H9 (cell line): ENCODE measurements at regions not wholly inside any gene's neighbourhood (a gene's known extent, or its start where the extent isn't known, plus 50 kb on each side); places are given as distances from the start of the nearest gene placed in this dataset.

ENCODE experiments used
- DNase-seq: peaks from one replicate; pipeline ENCODE4 v3.0.0-alpha.2; 2017
- H2AFZ ChIP-seq: one replicate; pipeline ENCODE4 v1.6.1; 2013; ENCODE audit warnings: mild to moderate bottlenecking, low read length, control low read depth, moderate library complexity
- H2AK5ac ChIP-seq: 2 replicates; pipeline ENCODE4 v1.6.1; 2013; ENCODE audit warnings: low read length, control low read depth, mixed read lengths; ENCODE audit not compliant: insufficient read length
- H2BK120ac ChIP-seq: one replicate; pipeline ENCODE4 v1.6.1; 2013; ENCODE audit warnings: low read depth, mild to moderate bottlenecking, low read length, control low read depth, inconsistent platforms; ENCODE audit not compliant: poor library complexity, severe bottlenecking
- H2BK12ac ChIP-seq: 2 replicates; pipeline ENCODE4 v1.6.1; 2013; ENCODE audit warnings: low read length, control low read depth, mixed read lengths, low read depth; ENCODE audit not compliant: insufficient read length
- H2BK15ac ChIP-seq: 2 replicates; pipeline ENCODE4 v1.6.1; 2013; ENCODE audit warnings: low read depth, low read length, control low read depth
- H2BK20ac ChIP-seq: one replicate; pipeline ENCODE4 v1.6.1; 2013; ENCODE audit warnings: low read depth, mild to moderate bottlenecking, low read length, control low read depth, inconsistent platforms; ENCODE audit not compliant: poor library complexity, severe bottlenecking
- H2BK5ac ChIP-seq: 2 replicates; pipeline ENCODE4 v1.6.1; 2013; ENCODE audit warnings: low read length, control low read depth, mixed read lengths; ENCODE audit not compliant: insufficient read length
- H3K14ac ChIP-seq: 2 replicates; pipeline ENCODE4 v1.6.1; 2013; ENCODE audit warnings: low read length, control low read depth; ENCODE audit not compliant: insufficient read depth
- H3K18ac ChIP-seq: 2 replicates; pipeline ENCODE4 v1.6.1; 2013; ENCODE audit warnings: low read depth, mild to moderate bottlenecking, mixed read lengths, low read length, control low read depth; ENCODE audit not compliant: insufficient read length
- H3K23ac ChIP-seq: 2 replicates; pipeline ENCODE4 v1.6.1; 2013; ENCODE audit warnings: low read length, control low read depth, mixed read lengths, low read depth; ENCODE audit not compliant: insufficient read length
- H3K23me2 ChIP-seq: 2 replicates; pipeline ENCODE4 v1.6.1; 2013; ENCODE audit warnings: low read depth, mild to moderate bottlenecking, mixed read lengths, low read length, control low read depth; ENCODE audit not compliant: insufficient read length, poor library complexity, severe bottlenecking
- H3K27ac ChIP-seq: 2 replicates; pipeline ENCODE4 v1.5.1; 2013; ENCODE audit warnings: low read length, control low read depth, mixed read lengths, low read depth; ENCODE audit not compliant: insufficient read length
- H3K27me3 ChIP-seq: 2 replicates; pipeline ENCODE4 v1.6.1; 2013; ENCODE audit warnings: low read length, control low read depth, inconsistent platforms; ENCODE audit not compliant: insufficient read depth
- H3K4ac ChIP-seq: 2 replicates; pipeline ENCODE4 v1.6.1; 2013; ENCODE audit warnings: low read depth, mild to moderate bottlenecking, control low read depth, inconsistent platforms, low read length, moderate library complexity
- H3K4me1 ChIP-seq: 2 replicates; pipeline ENCODE4 v1.6.1; 2013; ENCODE audit warnings: low read length, control low read depth, inconsistent platforms; ENCODE audit not compliant: insufficient read depth
- H3K4me2 ChIP-seq: 2 replicates; pipeline ENCODE4 v1.6.1; 2013; ENCODE audit warnings: low read length, control low read depth, mixed read lengths; ENCODE audit not compliant: insufficient read length, insufficient read depth
- H3K56ac ChIP-seq: 2 replicates; pipeline ENCODE4 v1.6.1; 2013; ENCODE audit warnings: low read depth, mild to moderate bottlenecking, mixed read lengths, low read length, control low read depth; ENCODE audit not compliant: insufficient read length
- H3K79me1 ChIP-seq: 2 replicates; pipeline ENCODE4 v1.6.1; 2013; ENCODE audit warnings: low read depth, mild to moderate bottlenecking, moderate library complexity, low read length, control low read depth, inconsistent platforms; ENCODE audit not compliant: insufficient read depth, poor library complexity, severe bottlenecking
- H3K79me2 ChIP-seq: 2 replicates; pipeline ENCODE4 v1.6.1; 2013; ENCODE audit warnings: low read length, control low read depth, inconsistent platforms; ENCODE audit not compliant: insufficient read depth
- H3K9ac ChIP-seq: 2 replicates; pipeline ENCODE4 v1.6.1; 2013; ENCODE audit warnings: low read length, control low read depth, mixed read lengths; ENCODE audit not compliant: insufficient read length; ENCODE audit errors: extremely low read depth
- H3K9me3 ChIP-seq: one replicate; pipeline ENCODE4 v1.6.1; 2013; ENCODE audit warnings: low read depth, low read length, inconsistent platforms; ENCODE audit not compliant: control insufficient read depth
- H3T11ph ChIP-seq: one replicate; pipeline ENCODE4 v1.6.1; 2013; ENCODE audit warnings: mild to moderate bottlenecking, low read length, control low read depth, inconsistent platforms
- H4K20me1 ChIP-seq: one replicate; pipeline ENCODE4 v1.6.1; 2013; ENCODE audit not compliant: control insufficient read depth, insufficient read length, insufficient read depth
- H4K5ac ChIP-seq: 2 replicates; pipeline ENCODE4 v1.6.1; 2013; ENCODE audit warnings: low read depth, mild to moderate bottlenecking, mixed read lengths, low read length, control low read depth; ENCODE audit not compliant: insufficient read length
- H4K8ac ChIP-seq: replicated peaks from 2 replicates; pipeline ENCODE4 v1.6.1; 2013; ENCODE audit warnings: low read length, control low read depth, mixed read lengths, low read depth; ENCODE audit not compliant: insufficient read length
- H4K91ac ChIP-seq: 2 replicates; pipeline ENCODE4 v1.6.1; 2013; ENCODE audit warnings: low read depth, mild to moderate bottlenecking, moderate library complexity, mixed read lengths, low read length, control low read depth; ENCODE audit not compliant: insufficient read length
- H3K27ac Mint-ChIP-seq, 3 experiments: 2 replicates in 2 of 3; 3 replicates in 1 of 3; pipeline ENCODE4 v1.8.0; 2020 to 2021; ENCODE audit warnings: mixed read lengths in 3 of 3, mild to moderate bottlenecking in 1 of 3, moderate library complexity in 1 of 3
- H3K27me3 Mint-ChIP-seq: 2 replicates; pipeline ENCODE4 v1.8.0; 2021; ENCODE audit warnings: low read depth, mild to moderate bottlenecking, moderate library complexity, mixed read lengths
- H3K36me3 Mint-ChIP-seq, 3 experiments: 2 replicates in 2 of 3; 3 replicates in 1 of 3; pipeline ENCODE4 v1.8.0; 2020 to 2021; ENCODE audit warnings: low read depth in 3 of 3, mixed read lengths in 3 of 3; ENCODE audit not compliant: insufficient read depth in 1 of 3
- H3K4me1 Mint-ChIP-seq, 2 experiments: 2 replicates each; pipeline ENCODE4 v1.8.0; 2020; ENCODE audit warnings: mixed read lengths in 2 of 2
- H3K4me3 Mint-ChIP-seq, 2 experiments: 2 replicates in 1 of 2; 3 replicates in 1 of 2; pipeline ENCODE4 v1.8.0; 2020 to 2021; ENCODE audit warnings: mild to moderate bottlenecking in 2 of 2, mixed read lengths in 2 of 2, moderate library complexity in 1 of 2
- H3K9me3 Mint-ChIP-seq, 2 experiments: 2 replicates in 1 of 2; 3 replicates in 1 of 2; pipeline ENCODE4 v1.8.0; 2020; ENCODE audit warnings: mild to moderate bottlenecking in 2 of 2, mixed read lengths in 2 of 2, moderate library complexity in 1 of 2
- whole genome bisulfite sequencing: extraction: QIAGEN DNeasy Blood & Tissue Kit; methylation state at CpG from one replicate; pipeline ENCODE4 v1.1.7; 2013; ENCODE audit warnings: missing lambda C conversion rate, low lambda C conversion rate, mixed read lengths; ENCODE audit not compliant: insufficient read length; ENCODE audit errors: extremely low coverage; 5-methylcytosine and 5-hydroxymethylcytosine counted together
- TF ChIP-seq, protein P1 (sequence below): fragments of 200-600 bp; sonication (generic); conservative IDR thresholded peaks from 3 replicates; pipeline ENCODE4 v1.8.0; 2021; ENCODE audit warnings: antibody characterized with exemption, mild to moderate bottlenecking

GRCh38 chr11:103623933-103624332 lies 412.5 kb upstream of the DDI1 start:
- H3K23me2 ChIP-seq = no peaks in the 10 kb centered on the region
- H2AK5ac ChIP-seq = no peak overlapping the region
- no peak overlapping the region for H2BK120ac ChIP-seq
- H3K79me2 ChIP-seq = no peaks in the 10 kb centered on the region
- no peak overlapping the region for H3K4ac ChIP-seq
- no peak overlapping the region for H3K23ac ChIP-seq
- H4K5ac ChIP-seq = no peak overlapping the region
- H3K27ac Mint-ChIP-seq = no peak overlapping the region
- H2BK20ac ChIP-seq = no peak overlapping the region
- no peak overlapping the region for H2BK5ac ChIP-seq
- H3K4me1 ChIP-seq = peaks cover 6% of the 10 kb centered on the region; the same call in 1 of the 2 replicates
- H2BK15ac ChIP-seq = no peak overlapping the region
- H3K56ac ChIP-seq = no peak overlapping the region
- no peak overlapping the region for H3K4me2 ChIP-seq
- H3K36me3 Mint-ChIP-seq = no peaks in the 10 kb centered on the region; a peak in 2 of 7 replicates
- no peak overlapping the region for H3K9ac ChIP-seq
- no peaks in the 10 kb centered on the region for H4K20me1 ChIP-seq
- H3K9me3 ChIP-seq = no peaks in the 10 kb centered on the region
- no peaks in the 10 kb centered on the region for H3K9me3 Mint-ChIP-seq
- H2BK12ac ChIP-seq = no peak overlapping the region
- no peaks in the 10 kb centered on the region for H3K27me3 ChIP-seq
- H3K14ac ChIP-seq = no peak overlapping the region
- no peak overlapping the region for H4K8ac ChIP-seq
- no peak overlapping the region for H4K91ac ChIP-seq
- no peak overlapping the region for H3K18ac ChIP-seq
- no peak for DNase-seq
- H3K27me3 Mint-ChIP-seq = no peaks in the 10 kb centered on the region
- H3K79me1 ChIP-seq = no peaks in the 10 kb centered on the region
- WGBS = no CpG with 5 or more reads among the region's 1 CpG
- no peak overlapping the region for H3T11ph ChIP-seq
- H3K4me1 Mint-ChIP-seq = peaks cover 12 to 19% of the 10 kb centered on the region in 2 experiments
- TF ChIP-seq, protein P1, sequence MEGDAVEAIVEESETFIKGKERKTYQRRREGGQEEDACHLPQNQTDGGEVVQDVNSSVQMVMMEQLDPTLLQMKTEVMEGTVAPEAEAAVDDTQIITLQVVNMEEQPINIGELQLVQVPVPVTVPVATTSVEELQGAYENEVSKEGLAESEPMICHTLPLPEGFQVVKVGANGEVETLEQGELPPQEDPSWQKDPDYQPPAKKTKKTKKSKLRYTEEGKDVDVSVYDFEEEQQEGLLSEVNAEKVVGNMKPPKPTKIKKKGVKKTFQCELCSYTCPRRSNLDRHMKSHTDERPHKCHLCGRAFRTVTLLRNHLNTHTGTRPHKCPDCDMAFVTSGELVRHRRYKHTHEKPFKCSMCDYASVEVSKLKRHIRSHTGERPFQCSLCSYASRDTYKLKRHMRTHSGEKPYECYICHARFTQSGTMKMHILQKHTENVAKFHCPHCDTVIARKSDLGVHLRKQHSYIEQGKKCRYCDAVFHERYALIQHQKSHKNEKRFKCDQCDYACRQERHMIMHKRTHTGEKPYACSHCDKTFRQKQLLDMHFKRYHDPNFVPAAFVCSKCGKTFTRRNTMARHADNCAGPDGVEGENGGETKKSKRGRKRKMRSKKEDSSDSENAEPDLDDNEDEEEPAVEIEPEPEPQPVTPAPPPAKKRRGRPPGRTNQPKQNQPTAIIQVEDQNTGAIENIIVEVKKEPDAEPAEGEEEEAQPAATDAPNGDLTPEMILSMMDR = no peak
- no peak overlapping the region for H2AFZ ChIP-seq
- H3K4me3 Mint-ChIP-seq = no peak overlapping the region
- no peak overlapping the region for H3K27ac ChIP-seq
